GM19455 (cell line): ENCODE measurements at regions not wholly inside any gene's neighbourhood (a gene's known extent, or its start where the extent isn't known, plus 50 kb on each side); places are given as distances from the start of the nearest gene placed in this dataset.
"Not testable (repeated sequence)": the region's sequence is repeated elsewhere in the genome, so short reads cannot be mapped to it uniquely, and the experiment has no call there.

Experiments
- ATAC-seq: cut with Tn5 transposase; IDR thresholded peaks from one replicate; pipeline ENCODE4 v1.9.1; 2021; ENCODE audit not compliant: unreplicated experiment

GRCh38 chr2:67616749-67617148 lies 219.6 kb downstream of the ETAA1 start:
- ATAC-seq = no peak

GRCh38 chr2:67619204-67619603 lies 222.1 kb downstream of the ETAA1 start:
- no peak for ATAC-seq

DNA sequence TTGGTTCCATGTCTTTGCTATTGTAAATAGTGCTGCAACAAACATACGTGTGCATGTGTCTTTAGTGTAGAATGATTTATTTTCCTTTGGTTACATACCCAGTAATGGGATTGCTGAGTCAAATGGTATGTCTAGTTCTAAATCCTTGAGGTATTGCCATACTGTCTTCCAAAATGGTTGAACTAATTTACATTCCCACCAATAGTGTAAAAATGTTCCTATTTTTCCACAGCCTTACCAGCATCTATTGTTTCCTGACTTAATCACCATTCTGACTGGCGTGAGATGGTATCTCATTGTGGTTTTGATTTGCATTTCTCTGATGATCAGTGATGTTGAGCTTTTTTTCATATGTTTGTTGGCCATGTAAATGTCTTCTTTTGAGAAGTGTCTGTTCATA lies 226.6 kb downstream of the ETAA1 start:
- ATAC-seq = not testable (repeated sequence)

DNA sequence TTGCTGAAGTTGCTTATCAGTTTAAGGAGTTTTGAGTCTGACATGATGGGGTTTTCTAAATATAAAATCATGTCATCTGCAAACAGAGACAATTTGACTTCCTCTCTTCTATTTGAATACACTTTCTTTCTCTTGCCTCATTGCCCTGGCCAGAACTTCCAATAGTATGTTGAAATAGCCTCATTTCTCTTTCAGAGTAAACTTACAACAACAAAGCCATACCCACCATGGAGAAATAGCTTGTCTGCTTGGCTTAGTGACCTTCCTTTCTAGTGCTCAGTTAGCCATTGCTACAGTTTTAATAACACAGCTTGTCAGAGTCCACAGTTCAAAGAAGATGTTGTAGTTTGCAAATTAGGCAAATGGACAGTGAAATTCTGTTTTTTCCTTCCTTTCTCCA lies 228.0 kb downstream of the ETAA1 start:
- ATAC-seq = no peak

DNA sequence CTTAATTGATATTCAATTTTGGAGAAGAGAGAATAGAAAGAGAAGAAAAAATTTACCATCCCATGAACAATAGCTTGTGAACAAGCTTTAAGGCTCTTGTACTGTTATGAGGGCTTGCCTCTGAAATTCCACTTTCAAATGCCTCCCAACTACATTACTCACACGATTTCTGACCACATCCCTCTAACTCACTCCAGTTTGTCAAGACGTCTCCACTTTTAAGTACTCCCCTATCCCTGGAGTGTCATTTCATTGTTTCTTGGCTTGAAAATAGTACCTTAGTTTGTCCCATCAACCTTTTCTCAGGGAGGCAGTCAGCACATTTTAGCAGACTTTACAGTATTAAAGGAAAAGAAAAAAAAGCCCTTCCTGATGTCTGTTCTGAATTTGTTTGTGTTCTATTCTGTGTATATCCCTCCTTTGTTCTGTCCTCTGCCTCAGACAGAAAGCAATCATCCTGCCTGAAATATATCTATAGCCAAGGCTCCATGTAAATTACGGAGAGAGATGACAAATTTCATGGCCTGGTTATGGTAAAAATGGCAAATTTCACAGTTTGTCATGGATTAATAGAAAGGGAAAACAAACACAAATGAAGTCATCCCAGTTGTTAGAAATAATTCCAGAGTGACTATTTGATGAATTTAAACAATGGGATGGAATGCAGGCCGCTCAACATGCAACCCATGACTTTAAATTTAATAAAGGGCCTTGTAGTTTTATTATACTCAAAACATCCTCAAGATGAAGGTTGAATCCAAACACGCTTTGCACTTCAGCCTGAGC lies 228.8 kb downstream of the ETAA1 start:
- no peak for ATAC-seq

DNA sequence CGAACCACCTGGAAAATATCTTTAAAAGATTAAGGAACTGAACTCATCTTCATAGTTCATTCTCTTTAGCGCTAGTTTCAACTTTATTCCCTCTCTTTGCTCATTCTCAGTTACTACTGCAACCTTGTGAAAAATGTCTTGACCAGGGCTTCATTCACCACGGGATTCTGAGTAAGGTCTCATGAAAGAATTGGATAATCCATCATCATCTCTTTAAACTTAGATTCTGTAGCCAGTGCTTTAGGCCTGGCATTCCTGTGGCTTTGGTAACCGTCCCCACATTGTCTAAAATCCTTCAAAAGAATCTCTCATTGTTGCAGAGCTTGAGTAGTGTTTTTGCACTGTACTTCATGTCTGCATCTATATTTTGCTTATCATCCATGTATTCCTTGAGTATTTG lies 229.5 kb downstream of the ETAA1 start:
- ATAC-seq = no peak

DNA sequence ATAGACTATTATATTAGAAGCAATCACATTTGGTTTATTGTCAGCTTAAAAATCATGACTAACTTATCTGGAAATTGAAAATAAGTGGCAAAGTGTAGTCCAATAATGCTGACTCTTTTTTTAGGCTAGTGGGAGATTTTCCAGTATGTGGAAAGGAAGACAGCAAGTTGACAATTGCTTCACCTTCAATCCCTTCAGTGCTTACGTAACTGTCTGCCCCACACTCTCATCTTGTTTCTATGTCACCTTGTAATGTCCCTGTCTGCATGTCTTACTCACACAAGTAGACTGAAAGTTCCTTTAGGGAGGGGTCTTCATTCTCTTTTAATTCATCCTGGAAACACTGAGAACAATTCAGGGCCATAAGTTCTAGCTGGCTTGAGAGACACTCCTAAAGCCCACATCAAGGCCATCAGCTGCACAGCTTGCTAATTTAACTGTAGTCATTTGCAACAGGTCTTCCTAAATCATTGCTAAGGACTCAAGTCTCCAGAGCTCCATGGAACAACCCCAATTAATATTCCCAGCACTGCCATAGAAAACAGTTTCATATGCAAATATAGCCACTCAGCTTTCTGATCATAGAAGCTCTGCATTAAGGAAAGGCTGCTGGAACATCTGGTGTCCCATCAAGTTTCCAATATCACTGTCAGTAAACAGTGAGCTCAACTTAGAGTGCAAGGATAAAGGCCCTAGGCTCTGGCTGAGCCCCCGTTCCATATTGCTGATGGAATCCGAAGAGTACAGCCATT lies 230.5 kb downstream of the ETAA1 start:
- no peak for ATAC-seq

- ATAC-seq = no peak
Observed at GRCh38 chr2:67628892-67629291, 231.8 kb downstream of the ETAA1 start.

DNA sequence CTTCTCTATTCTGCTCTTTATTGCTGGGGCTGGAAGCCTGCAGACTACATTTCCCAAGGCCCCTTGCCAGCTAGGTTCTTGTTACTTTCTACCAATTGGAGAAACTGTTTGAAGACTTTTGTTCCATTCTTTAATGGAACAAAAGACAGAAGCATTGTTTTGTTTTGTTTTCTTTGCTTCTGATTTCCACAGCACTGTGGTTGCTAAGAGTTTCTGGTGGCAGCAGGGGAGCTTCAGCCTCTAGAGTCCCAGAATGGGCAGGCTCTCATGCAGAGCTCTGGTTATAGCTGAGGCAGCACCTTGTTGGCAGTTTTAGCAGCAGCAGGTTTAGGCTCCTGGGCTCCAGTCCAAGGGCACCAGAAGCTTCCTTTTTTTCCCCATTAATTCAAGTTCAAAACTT lies 234.3 kb downstream of the ETAA1 start:
- ATAC-seq = no peak

GRCh38 chr2:67633212-67633856 lies 236.2 kb downstream of the ETAA1 start:
- no peak for ATAC-seq

- ATAC-seq = no peak
Observed at GRCh38 chr2:67638146-67638545, 241.0 kb downstream of the ETAA1 start.

DNA sequence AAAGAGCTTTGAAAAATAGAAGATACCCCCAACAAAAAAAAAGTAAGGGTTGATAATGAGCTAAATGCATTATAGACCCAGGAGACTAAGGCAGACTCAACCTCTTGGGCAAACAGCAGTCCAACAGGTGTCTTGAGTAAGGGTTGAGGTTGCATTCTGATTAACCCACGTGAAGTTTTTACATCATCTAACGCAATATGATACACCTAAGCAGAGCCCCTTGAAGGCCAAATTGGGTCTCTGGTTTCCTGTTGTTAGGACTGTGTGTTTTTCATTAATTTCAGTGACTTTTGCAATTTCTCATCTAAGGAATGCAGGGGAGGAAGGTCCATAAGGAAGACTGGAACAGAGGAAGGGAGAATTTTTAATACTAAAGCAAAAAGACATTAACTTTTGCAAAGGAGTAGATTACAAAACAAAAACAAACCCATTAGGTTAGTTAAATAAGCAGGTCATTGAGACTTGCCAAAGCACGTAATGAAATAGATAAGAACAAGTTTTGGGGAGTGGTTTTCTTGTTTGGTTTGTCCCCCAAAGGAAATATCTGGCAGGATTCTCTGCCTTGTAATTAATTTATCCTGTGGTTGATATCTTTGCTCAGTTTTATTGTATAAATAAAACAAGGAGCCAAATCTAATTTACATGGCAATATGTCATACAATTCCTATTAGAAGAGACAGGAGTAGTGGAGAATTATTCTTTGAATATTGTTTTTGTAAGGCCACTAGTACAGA lies 244.3 kb downstream of the ETAA1 start:
- ATAC-seq = no peak

GRCh38 chr2:67642046-67642382 lies 244.9 kb downstream of the ETAA1 start:
- no peak for ATAC-seq

- no peak for ATAC-seq
Observed at GRCh38 chr2:67642961-67643360, 245.8 kb downstream of the ETAA1 start.

DNA sequence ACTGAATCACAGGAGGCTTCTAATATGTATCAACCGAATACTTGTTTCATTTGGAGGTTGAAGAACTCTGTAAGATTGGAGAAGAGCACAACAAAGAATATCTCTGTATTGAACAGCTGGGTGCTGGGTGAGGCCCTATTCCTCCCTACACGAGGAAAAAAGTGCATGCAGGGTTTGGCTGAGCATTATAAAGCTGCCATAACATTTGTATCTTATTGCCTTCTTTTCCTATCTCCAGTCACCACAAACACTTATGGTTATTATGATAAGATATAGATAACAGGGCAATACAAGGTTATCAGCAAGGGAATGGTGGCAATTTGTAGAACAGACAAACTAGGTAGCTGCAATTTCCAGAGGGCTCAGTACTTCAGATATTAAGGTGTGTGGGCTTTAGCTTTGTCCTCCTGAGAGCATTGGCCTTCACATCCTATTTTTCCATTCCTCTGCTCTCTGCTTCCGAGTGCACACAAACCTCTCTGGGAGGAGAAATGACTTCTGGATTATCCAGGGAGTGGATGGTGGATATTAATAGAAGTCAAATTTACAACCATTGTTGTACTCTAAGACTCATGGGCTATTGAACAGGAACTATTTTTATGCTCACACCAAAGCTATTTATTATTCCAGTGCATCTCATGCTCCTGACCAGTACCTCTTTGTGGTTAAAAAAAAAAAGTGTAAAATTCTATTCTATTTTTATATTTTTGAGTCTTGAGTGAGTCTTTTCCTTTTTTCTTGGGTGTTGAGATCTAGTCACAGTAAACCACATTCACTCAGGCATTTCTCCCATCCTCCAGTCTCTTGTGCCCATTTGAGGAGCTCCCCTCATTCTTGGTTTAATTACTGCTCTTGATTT lies 248.4 kb downstream of the ETAA1 start:
- no peak for ATAC-seq

DNA sequence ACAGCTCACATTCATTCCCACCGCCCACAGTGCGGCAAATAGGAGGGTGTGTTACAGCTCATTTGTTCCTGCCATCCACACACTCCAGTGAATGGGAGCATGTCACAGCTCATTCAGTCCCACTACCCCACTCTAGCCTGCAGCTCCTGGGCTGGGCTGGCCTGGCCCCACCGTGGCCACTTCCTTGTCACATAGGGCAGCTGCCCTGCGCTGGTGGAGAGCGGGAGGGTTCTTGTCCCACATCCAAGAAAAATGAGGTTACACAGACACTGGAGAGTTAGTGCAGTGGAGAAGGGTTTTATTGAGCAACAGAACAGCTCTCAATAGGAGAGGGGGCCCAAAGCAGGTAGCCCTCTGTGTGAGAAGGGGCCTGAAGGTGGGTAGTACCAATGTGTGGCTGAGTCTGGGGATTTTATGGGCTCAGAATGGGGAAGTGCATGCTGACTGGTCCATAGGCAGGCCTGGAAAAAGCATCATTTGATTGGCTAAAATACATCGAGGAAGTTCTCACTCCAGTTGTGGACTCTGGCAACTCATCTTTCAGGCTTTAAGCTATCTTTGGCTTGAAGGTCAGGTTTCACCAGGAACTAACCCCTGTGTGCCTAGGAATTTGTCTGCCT lies 249.7 kb downstream of the ETAA1 start:
- ATAC-seq = no peak

- no peak for ATAC-seq
Observed at GRCh38 chr2:67649331-67650261, 252.5 kb downstream of the ETAA1 start.

DNA sequence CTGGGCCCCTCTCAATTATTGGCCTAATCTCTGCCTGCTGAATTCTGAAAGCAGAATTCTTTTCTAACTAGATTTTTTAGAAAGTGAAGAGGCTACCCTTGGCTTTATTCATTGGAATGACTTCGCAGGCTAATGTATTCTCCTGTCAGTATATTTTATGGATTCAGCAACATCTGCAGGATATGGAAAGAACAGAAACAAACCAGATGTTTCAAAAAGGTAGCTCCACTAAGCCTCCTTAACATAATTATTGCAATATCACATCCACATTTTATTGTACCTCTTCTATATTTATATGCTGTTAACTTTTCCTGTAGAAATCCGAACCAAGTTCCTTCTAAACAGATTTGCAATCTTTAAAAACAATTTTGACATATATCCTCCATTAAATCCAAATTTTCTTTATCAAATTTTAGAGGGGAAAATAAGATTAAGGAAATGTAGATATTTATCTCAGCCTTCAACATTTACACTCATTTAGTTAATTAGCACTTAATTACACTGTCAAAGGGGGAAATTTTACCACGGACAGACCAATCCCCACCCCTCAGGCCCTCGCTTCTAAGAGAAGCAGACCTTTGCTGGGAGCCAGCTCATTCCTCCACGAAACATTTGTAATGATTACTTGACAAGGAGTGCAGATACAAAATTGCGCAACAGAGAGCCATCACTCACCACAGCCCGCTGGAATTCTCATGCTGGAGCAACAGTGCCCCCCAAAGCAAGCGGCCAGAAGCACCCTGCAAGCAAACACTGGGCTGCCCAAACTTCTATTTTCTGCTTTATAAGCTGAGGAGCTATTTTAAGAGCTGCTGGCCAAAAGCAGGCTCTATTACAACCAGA lies 253.4 kb downstream of the ETAA1 start:
- no peak for ATAC-seq
